ENCODE measurements at regions not wholly inside any gene's neighbourhood (a gene's known extent, or its start where the extent isn't known, plus 50 kb on each side); places are given as distances from the start of the nearest gene placed in this dataset.

DNA sequence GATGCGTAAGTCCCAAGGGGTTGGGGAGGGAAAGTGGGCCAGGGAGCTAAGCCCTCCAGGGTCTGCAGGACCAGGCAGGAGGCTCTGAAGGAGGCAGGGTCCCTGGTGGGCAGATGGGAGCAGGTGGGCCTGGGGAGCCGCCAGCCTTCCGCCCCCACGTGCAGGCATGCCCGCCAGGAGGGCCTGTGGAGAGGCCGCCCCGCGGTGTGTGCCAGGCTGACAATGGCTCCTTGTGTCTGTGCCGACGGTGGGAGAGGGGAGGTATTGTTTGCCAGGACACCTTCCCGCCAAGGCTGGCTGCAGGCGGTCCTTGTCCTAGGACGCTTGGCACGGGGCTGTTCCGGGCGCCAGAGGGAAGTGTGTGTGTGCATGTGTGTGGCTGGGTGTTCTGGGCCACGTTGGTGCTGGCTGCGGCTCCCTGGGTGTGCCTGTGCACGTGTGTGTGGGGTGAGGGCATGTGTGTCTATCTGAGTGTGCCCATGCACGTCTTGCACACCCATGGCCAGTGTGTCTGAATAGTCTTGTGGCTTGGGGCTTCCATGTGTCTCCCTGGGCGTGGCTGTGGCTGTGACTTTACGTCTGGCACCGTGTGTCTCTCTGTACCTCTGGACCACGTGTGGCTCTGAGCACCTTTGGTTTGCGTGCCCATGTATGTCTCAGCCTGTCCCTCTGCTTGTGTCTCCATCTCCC is 153.0 kb downstream of the CEBPB start:
- no peak for DNase-seq (ENCODE audit: extremely low read depth, low read depth)
- TF ChIP-seq, protein P1, sequence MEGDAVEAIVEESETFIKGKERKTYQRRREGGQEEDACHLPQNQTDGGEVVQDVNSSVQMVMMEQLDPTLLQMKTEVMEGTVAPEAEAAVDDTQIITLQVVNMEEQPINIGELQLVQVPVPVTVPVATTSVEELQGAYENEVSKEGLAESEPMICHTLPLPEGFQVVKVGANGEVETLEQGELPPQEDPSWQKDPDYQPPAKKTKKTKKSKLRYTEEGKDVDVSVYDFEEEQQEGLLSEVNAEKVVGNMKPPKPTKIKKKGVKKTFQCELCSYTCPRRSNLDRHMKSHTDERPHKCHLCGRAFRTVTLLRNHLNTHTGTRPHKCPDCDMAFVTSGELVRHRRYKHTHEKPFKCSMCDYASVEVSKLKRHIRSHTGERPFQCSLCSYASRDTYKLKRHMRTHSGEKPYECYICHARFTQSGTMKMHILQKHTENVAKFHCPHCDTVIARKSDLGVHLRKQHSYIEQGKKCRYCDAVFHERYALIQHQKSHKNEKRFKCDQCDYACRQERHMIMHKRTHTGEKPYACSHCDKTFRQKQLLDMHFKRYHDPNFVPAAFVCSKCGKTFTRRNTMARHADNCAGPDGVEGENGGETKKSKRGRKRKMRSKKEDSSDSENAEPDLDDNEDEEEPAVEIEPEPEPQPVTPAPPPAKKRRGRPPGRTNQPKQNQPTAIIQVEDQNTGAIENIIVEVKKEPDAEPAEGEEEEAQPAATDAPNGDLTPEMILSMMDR (IDR thresholded peaks at IDR 0.05; ENCODE audit: low read depth, low read length) = no peak

DNA sequence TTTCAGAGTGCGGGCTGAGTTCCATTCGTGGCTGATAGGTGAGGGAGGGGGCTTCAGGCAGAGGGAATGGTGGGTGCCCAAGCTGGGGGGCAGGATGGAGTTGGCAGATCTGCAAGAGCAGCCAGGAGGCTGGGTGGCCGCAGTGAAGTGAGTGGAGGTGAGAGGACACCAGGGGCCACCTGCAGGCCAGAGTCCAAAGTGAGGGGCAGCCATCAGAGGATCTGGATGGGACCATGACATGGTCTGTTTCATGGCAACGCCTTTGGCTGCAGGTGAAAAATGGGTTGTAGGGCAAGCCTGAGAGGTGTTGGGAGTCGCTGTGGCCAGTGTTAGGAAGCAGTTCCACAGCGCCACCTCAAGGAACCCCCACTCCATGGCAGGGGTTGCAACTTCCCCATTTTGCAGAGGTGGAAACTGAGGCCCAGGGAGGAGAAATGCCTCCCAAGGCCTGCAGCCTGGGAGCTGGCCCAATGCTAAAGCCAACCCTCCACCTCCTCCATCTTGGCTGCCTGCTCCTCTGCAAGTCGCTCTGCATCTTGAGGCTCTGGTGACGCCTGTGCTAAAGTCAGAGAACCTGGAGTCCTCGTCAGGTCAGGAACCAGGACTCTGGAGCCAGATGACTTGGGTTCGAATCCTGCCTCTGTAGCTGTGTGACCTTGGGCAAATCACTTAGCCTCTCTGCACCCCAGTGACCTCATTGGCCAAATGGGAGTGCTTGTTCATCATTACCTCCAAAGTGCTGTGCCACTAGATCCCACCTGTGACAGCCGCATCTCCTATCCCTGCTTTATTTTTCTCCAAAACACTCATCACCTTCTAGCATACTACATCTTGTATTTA is 153.8 kb downstream of the CEBPB start:
- no peak for DNase-seq (ENCODE audit: extremely low read depth, low read depth)
- TF ChIP-seq, protein P1 (IDR thresholded peaks at IDR 0.05; ENCODE audit: low read depth, low read length) = no peak; the same call in 1 of the 2 replicates

DNA sequence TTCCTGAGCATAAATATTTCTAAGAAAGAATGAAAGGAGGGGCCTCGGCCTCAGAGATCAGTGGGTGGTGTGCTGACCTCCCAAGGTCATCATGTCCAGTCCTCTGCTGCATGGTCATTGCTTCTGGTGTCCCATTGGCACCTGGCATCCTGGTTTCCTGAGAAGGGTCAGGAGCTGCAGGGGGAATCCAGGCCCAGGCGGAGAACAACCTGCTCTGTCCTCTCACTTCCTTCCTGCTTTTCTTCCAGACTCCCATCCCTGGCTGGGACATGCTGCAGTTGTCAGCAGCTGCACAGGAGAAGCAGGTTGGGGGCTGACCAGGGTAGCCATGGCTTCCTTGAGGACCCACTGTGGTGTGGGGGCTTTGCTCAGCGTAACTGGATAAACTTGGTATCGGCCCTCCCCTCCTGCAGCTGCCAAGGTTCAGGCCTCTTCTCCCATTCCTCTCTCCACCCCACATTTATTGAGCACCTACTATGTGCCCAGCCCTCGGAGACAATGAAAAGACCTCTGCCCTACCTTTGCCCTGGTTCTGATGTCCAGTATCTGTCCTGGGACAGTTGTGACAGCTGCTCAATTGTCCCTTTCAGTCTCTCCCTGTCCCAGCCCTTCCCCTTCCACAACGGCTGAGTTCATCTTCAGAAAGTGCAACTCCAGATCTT is 155.2 kb downstream of the CEBPB start:
- DNase-seq (ENCODE audit: extremely low read depth, low read depth) = no peak

DNA sequence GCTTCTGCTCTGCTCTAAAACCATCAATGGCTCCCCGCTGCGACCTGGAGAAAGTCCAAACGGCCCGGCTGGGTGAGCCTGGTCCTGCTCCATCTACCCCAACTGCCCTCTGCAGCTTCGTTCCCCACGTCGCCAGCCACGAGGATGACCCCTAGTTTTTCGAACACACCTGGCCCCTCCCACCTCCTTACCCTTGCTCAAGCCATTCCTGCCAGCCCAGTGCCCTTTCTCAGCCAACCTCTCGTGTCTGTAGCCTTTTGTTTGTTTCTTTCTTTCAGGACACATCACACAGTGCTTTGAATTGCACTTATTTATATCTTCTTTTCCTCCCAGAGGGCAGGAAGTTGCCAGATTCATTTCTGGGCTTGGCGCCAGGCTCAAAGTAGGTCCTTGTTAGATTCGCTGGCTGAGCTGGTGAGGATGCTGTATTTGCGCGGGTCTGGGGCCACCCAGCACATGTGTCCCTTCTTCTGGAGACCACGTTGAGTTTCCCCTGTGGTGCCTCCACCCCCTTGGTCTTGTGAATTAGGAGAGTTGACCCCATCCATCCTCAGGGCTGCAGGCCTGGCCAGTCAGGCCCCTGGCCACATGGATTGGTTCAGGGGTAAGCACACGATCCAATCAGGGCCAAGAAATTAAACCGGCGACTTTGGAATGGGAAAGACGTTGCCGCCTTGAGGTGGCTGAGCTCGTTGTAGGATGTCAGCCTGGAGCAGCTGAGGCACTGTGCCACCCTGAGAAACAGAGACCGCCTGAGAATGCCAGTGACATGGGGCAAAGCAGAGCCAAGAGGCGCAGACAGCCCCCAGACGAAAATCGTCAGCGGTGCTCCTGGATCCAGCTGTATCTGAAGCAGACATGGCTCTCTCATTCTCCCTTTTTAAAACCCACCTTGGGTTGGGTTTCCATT is 156.0 kb downstream of the CEBPB start:
- TF ChIP-seq, protein P1 (IDR thresholded peaks at IDR 0.05; ENCODE audit: low read depth, low read length) = no peak
- DNase-seq (ENCODE audit: extremely low read depth, low read depth) = peak; percentile 80

More for the DNA sequence above, 155.2 kb downstream of the CEBPB start:
- TF ChIP-seq, protein P1 (IDR thresholded peaks at IDR 0.05; ENCODE audit: low read depth, low read length) = no peak

DNA sequence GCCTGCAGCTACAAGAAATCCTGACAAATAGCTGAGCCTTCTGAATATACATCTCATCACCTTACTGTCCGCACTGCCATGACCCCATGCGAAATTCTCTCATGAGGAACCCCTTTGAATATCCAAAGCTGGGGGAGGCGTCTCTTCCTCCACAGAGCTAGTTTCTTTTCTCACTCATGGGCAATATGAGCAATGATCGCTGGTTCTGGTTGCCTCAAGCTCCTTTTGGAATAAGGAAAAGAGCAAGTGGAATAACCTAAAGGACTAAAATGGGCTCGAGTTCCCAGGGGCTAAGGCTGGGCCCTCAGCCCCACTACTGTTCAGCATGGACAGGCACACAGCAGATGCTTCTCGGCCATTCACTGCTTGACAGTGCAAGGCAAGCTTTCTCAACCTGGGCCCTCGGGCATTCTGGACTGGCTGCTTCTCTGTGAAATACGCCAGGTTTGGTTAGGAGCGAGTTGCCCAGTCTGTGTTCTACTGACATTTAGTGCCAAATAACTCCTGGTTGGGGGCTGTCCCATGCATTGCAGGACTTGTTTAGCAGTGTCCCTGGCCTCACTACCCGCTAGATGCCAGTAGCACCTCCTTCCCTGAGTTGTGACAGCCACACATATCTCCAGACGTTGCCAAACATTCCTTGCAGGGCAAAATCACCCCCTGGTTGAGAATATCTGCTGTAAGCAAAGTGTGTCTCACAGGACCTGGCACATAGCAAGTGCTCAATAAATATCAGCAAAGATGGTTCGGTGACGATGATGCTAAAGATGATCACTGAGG is 156.8 kb downstream of the CEBPB start:
- DNase-seq (ENCODE audit: extremely low read depth, low read depth) = no peak
- TF ChIP-seq, protein P1 (IDR thresholded peaks at IDR 0.05; ENCODE audit: low read depth, low read length) = no peak

DNA sequence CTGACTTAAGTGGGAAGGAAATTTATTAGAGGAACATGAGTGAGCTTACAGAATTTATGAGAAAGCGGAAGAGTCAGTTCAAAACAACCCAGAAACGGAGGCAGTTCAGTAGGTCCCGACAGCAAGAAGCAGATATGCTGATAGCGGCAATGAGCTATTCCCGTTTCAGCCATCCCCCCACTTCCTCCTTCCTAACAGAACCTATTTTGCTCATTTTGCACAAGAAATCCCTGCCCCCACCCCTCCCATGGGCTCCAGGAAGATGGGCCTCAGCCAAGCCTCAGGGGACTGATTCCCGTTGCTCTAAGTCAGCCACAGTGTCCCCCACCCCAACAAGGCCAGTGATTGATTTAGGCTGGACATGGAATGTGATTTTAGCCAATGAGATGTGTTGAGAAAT is 157.5 kb downstream of the CEBPB start:
- no peak for DNase-seq (ENCODE audit: extremely low read depth, low read depth)

More for the DNA sequence above, 157.5 kb downstream of the CEBPB start:
- TF ChIP-seq, protein P1 (IDR thresholded peaks at IDR 0.05; ENCODE audit: low read depth, low read length) = no peak
